CD14-positive monocyte (primary cell): ENCODE measurements at regions not wholly inside any gene's neighbourhood (a gene's known extent, or its start where the extent isn't known, plus 50 kb on each side); places are given as distances from the start of the nearest gene placed in this dataset.

Source experiments
- DNase-seq, 3 donors: peaks; one replicate each; pipeline ENCODE4 v3.0.0-alpha.2; 2011 to 2022
- H2AFZ ChIP-seq: 2 replicates; pipeline ENCODE4 v1.6.0; 2012; ENCODE audit warnings: mild to moderate bottlenecking, low read depth, low read length, inconsistent platforms; ENCODE audit not compliant: insufficient read depth, poor library complexity, severe bottlenecking
- H3K27ac ChIP-seq, 2 donors: 1 replicate in 1 of 2; 2 replicates in 1 of 2; pipeline ENCODE4 v1.5.1; 2012 to 2013; ENCODE audit warnings: low read length in 2 of 2, control low read depth in 1 of 2, inconsistent platforms in 1 of 2, low read depth in 1 of 2, mild to moderate bottlenecking in 1 of 2
- H3K27me3 ChIP-seq, 2 donors: one replicate each; pipeline versions ENCODE4 v1.6.0 to v1.6.1; 2011 to 2013; ENCODE audit warnings: low read length in 2 of 2; ENCODE audit not compliant: control insufficient read depth in 2 of 2, insufficient read depth in 2 of 2
- H3K36me3 ChIP-seq, 2 donors: replicated peaks in 1 of 2; 1 replicate in 1 of 2; 2 replicates in 1 of 2; pipeline versions ENCODE4 v1.5.1 to v1.6.1; 2012 to 2013; ENCODE audit warnings: low read length in 2 of 2, control low read depth in 1 of 2, inconsistent platforms in 1 of 2, mild to moderate bottlenecking in 1 of 2; ENCODE audit not compliant: insufficient read depth in 2 of 2, control insufficient read depth in 1 of 2
- H3K4me1 ChIP-seq, 2 donors: 1 replicate in 1 of 2; 2 replicates in 1 of 2; pipeline versions ENCODE4 v1.5.1 to v1.6.1; 2012 to 2013; ENCODE audit warnings: low read length in 2 of 2, control low read depth in 1 of 2, inconsistent platforms in 1 of 2, mild to moderate bottlenecking in 1 of 2, moderate library complexity in 1 of 2; ENCODE audit not compliant: insufficient read depth in 2 of 2, control insufficient read depth in 1 of 2
- H3K4me2 ChIP-seq: replicated peaks from 2 replicates; pipeline ENCODE3; 2012; ENCODE audit warnings: low read length, moderate library complexity, mild to moderate bottlenecking; ENCODE audit not compliant: poor library complexity, severe bottlenecking; ENCODE audit errors: extremely low read depth
- H3K4me3 ChIP-seq, 3 experiments: fragments of 200-600 bp in 1 of 3; sonication (generic) in 1 of 3; replicated peaks in 1 of 3; 1 replicate in 2 of 3; 2 replicates in 1 of 3; pipeline ENCODE4 v1.5.1; 2011 to 2013; ENCODE audit warnings: low read length in 3 of 3, mild to moderate bottlenecking in 3 of 3, control low read depth in 2 of 3, low read depth in 2 of 3, inconsistent platforms in 1 of 3, moderate library complexity in 1 of 3
- H3K79me2 ChIP-seq: 2 replicates; pipeline ENCODE4 v1.6.0; 2012; ENCODE audit warnings: mild to moderate bottlenecking, control low read depth, inconsistent platforms, low read length, moderate library complexity; ENCODE audit not compliant: insufficient read depth
- H3K9ac ChIP-seq: 2 replicates; pipeline ENCODE4 v1.6.0; 2017; ENCODE audit warnings: low read length, mild to moderate bottlenecking; ENCODE audit not compliant: insufficient read depth, poor library complexity, severe bottlenecking
- H3K9me3 ChIP-seq, 2 donors: replicated peaks in 1 of 2; 1 replicate in 1 of 2; 2 replicates in 1 of 2; pipeline versions ENCODE4 v1.5.1 to v1.6.1; 2012 to 2013; ENCODE audit warnings: low read length in 2 of 2, control low read depth in 1 of 2; ENCODE audit not compliant: control insufficient read depth in 1 of 2, insufficient read depth in 1 of 2
- H4K20me1 ChIP-seq: 2 replicates; pipeline ENCODE4 v1.6.0; 2012; ENCODE audit warnings: mild to moderate bottlenecking, low read length, control low read depth, moderate library complexity; ENCODE audit not compliant: insufficient read depth
- H3K27ac Mint-ChIP-seq, 7 donors: one replicate each; pipeline ENCODE4 v1.8.0; 2020; ENCODE audit warnings: mild to moderate bottlenecking in 7 of 7, mixed read lengths in 7 of 7, moderate library complexity in 6 of 7, inconsistent platforms in 2 of 7
- H3K27me3 Mint-ChIP-seq, 3 donors: one replicate each; pipeline ENCODE4 v1.8.0; 2021 to 2022; ENCODE audit warnings: low read depth in 3 of 3, mild to moderate bottlenecking in 3 of 3, mixed read lengths in 3 of 3, moderate library complexity in 3 of 3, inconsistent platforms in 1 of 3
- H3K36me3 Mint-ChIP-seq, 2 donors: one replicate each; pipeline ENCODE4 v1.8.0; 2020; ENCODE audit warnings: mixed read lengths in 2 of 2, inconsistent platforms in 1 of 2, mild to moderate bottlenecking in 1 of 2
- H3K4me1 Mint-ChIP-seq: one replicate; pipeline ENCODE4 v1.8.0; 2020; ENCODE audit warnings: mild to moderate bottlenecking, mixed read lengths
- H3K4me3 Mint-ChIP-seq, 2 donors: one replicate each; pipeline ENCODE4 v1.8.0; 2020; ENCODE audit warnings: mild to moderate bottlenecking in 2 of 2, mixed read lengths in 2 of 2, moderate library complexity in 1 of 2
- H3K9me3 Mint-ChIP-seq, 7 donors: one replicate each; pipeline ENCODE4 v1.8.0; 2020 to 2022; ENCODE audit warnings: mixed read lengths in 7 of 7, mild to moderate bottlenecking in 6 of 7, moderate library complexity in 6 of 7, inconsistent platforms in 2 of 7
- WGBS: methylation state at CpG from one replicate; pipeline ENCODE4 v1.1.5; 2013; ENCODE audit warnings: missing lambda C conversion rate; ENCODE audit not compliant: insufficient coverage; 5-methylcytosine and 5-hydroxymethylcytosine counted together
- intact Hi-C, 2 donors: fragments of 100-400 bp; cut with micrococcal nuclease; formaldehyde crosslinking; loops; one replicate each; pipeline versions ENCODE4 v1.15.0 to v1.15.1; 2023
- TF ChIP-seq, protein P1 (sequence below): fragments of 200-600 bp; IDR thresholded peaks from one replicate; pipeline ENCODE4 v1.8.0; 2022; ENCODE audit warnings: antibody characterized with exemption, mild to moderate bottlenecking

DNA sequence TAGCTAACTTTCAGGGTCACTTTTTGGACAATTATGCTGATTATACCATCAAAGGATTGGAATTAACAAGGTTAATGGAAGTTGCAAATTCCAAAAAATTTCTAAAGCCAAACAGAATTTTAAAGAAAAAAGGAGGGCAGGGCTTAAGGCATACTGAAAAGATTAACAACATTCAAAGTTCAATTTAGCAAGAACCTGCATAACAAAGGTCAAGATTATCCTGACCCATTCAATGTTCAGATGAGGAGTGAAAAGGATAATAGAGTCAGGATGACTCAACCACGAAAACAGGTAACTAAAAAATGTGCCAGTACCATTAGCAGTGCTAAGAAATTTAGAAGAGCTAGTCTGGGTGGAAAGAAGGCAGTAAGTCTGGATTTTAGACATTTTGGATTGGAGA lies 139.8 kb upstream of the HNMT start:
- peaks cover 0 to 2% (median 0%) of the 10 kb centered on the region in 3 donors for H3K27me3 Mint-ChIP-seq

DNA sequence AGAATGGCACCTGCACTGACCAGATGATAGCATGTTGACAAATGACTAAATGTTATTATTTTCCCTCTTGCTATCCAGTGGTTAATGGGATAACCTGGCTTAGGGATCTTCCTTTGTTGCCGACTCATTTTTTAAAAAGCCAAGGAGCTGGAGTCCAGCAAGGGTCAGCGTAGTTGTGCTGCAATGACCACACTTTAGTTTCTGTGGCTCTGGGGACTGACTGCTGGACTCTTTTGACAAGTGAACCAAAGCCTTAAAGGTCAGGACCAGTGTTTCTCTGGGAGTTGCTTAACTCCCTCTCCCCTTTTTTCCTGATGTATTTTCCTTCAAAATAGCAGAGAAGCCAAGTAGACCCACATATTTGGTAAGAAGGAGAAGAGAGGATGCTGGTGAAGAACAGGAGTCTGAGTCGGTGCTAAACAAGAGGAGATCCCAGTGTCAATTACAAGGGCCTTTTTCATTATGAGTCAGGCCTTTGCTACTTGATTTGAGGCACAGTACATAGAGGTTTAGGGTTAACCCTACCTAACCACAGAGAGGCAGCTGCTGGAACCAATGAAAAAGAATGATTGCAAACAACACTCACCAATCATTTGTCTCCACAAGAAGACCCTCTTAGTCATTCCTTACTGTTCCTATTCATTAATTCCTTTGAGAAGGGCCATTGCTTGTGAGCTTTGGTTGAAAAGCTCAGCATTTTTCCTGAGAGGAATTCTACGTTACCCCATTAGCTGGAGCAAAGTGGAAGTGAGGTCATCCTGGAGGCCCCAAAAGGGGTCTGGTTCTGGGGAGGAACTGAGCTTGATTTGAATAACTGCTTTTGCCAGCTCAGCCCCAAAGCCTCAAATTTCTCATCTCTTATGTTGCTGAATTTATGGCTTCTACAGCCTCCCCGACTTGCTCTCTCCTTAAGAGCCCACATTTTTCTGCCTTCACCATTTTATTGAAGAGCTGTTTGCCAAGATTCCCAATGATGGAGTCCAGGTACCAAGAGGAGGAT lies 137.6 kb upstream of the HNMT start:
- Mint-ChIP-seq H3K9me3 (peaks cover 0 to 6% (median 5%) of the 10 kb centered on the region in 7 donors), H3K27ac (no peak overlapping the region), H3K4me1 (no peaks in the 10 kb centered on the region), H3K4me3 (no peak overlapping the region), H3K27me3 (peaks cover 0 to 2% (median 1%) of the 10 kb centered on the region in 3 donors), H3K36me3 (no peaks in the 10 kb centered on the region)
- H3K9ac ChIP-seq, result no peak overlapping the region
- no peaks in the 10 kb centered on the region for H3K79me2 ChIP-seq
- no peak for DNase-seq
- TF ChIP-seq, protein P1, sequence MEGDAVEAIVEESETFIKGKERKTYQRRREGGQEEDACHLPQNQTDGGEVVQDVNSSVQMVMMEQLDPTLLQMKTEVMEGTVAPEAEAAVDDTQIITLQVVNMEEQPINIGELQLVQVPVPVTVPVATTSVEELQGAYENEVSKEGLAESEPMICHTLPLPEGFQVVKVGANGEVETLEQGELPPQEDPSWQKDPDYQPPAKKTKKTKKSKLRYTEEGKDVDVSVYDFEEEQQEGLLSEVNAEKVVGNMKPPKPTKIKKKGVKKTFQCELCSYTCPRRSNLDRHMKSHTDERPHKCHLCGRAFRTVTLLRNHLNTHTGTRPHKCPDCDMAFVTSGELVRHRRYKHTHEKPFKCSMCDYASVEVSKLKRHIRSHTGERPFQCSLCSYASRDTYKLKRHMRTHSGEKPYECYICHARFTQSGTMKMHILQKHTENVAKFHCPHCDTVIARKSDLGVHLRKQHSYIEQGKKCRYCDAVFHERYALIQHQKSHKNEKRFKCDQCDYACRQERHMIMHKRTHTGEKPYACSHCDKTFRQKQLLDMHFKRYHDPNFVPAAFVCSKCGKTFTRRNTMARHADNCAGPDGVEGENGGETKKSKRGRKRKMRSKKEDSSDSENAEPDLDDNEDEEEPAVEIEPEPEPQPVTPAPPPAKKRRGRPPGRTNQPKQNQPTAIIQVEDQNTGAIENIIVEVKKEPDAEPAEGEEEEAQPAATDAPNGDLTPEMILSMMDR, result no peak
- intact Hi-C loops, result no loop called here
- WGBS, result 96% methylated on average over 2 of the region's 5 CpGs
- H3K27ac ChIP-seq, result no peak overlapping the region
- H3K9me3 ChIP-seq, result no peaks in the 10 kb centered on the region
- no peaks in the 10 kb centered on the region for H3K4me1 ChIP-seq
- no peak overlapping the region for H2AFZ ChIP-seq
- H4K20me1 ChIP-seq, result no peaks in the 10 kb centered on the region
- H3K36me3 ChIP-seq, result no peaks in the 10 kb centered on the region
- no peak overlapping the region for H3K4me3 ChIP-seq
- H3K27me3 ChIP-seq, result no peaks in the 10 kb centered on the region
- no peak overlapping the region for H3K4me2 ChIP-seq

More for the DNA sequence above, 139.8 kb upstream of the HNMT start:
- Histone ChIP-seq H3K9me3 (no peaks in the 10 kb centered on the region), H3K36me3 (no peaks in the 10 kb centered on the region), H2AFZ (no peak overlapping the region), H3K27ac (no peak overlapping the region), H3K4me2 (no peak overlapping the region), H3K4me3 (no peak overlapping the region), H3K4me1 (no peaks in the 10 kb centered on the region), H4K20me1 (no peaks in the 10 kb centered on the region), H3K9ac (no peak overlapping the region), H3K79me2 (no peaks in the 10 kb centered on the region), H3K27me3 (no peaks in the 10 kb centered on the region)
- no peak overlapping the region for H3K4me3 Mint-ChIP-seq
- intact Hi-C loops, result no loop called here
- no peak for DNase-seq
- H3K4me1 Mint-ChIP-seq, result no peaks in the 10 kb centered on the region
- TF ChIP-seq, protein P1, result no peak
- peaks cover 0 to 6% (median 3%) of the 10 kb centered on the region in 7 donors for H3K9me3 Mint-ChIP-seq
- H3K27ac Mint-ChIP-seq, result no peak overlapping the region
- H3K36me3 Mint-ChIP-seq, result no peaks in the 10 kb centered on the region
- WGBS, result 75% methylated on average over 1 of the region's 1 CpG
